Epithelial cell of prostate (primary cell): ENCODE measurements at regions not wholly inside any gene's neighbourhood (a gene's known extent, or its start where the extent isn't known, plus 50 kb on each side); places are given as distances from the start of the nearest gene placed in this dataset.
"Not testable (repeated sequence)": the region's sequence is repeated elsewhere in the genome, so short reads cannot be mapped to it uniquely, and the experiment has no call there.

Experiments
- DNase-seq: peaks from one replicate; pipeline ENCODE4 v3.0.0-alpha.2; 2011; ENCODE audit warnings: low read depth, low spot score
- H3K27ac ChIP-seq: fragments of 450-650 bp; 2 replicates; pipeline ENCODE4 v1.5.1; 2017; ENCODE audit warnings: mild to moderate bottlenecking

GRCh38 chr3:22795917-22796316, 407.2 kb upstream of the UBE2E2 start:
- no peak overlapping the region for H3K27ac ChIP-seq

GRCh38 chr3:22798461-22798860, 404.7 kb upstream of the UBE2E2 start:
- no peak for DNase-seq
- no peak overlapping the region for H3K27ac ChIP-seq

More at GRCh38 chr3:22795917-22796316, 407.2 kb upstream of the UBE2E2 start:
- DNase-seq: no peak

GRCh38 chr3:22819209-22819608, 383.9 kb upstream of the UBE2E2 start:
- DNase-seq: no peak

GRCh38 chr3:22835041-22835440, 368.1 kb upstream of the UBE2E2 start:
- DNase-seq: no peak

More at GRCh38 chr3:22819209-22819608, 383.9 kb upstream of the UBE2E2 start:
- no peak overlapping the region for H3K27ac ChIP-seq

GRCh38 chr3:22836131-22836530, 367.0 kb upstream of the UBE2E2 start:
- no peak overlapping the region for H3K27ac ChIP-seq
- DNase-seq: no peak

More at GRCh38 chr3:22835041-22835440, 368.1 kb upstream of the UBE2E2 start:
- H3K27ac ChIP-seq: no peak overlapping the region

GRCh38 chr3:22843854-22844253, 359.3 kb upstream of the UBE2E2 start:
- no peak overlapping the region for H3K27ac ChIP-seq
- DNase-seq: no peak

- DNase-seq: no peak
- no peak overlapping the region for H3K27ac ChIP-seq
Observed at GRCh38 chr3:22846566-22846965, 356.6 kb upstream of the UBE2E2 start.

GRCh38 chr3:22849583-22849982, 353.5 kb upstream of the UBE2E2 start:
- not testable (repeated sequence) for H3K27ac ChIP-seq, DNase-seq

GRCh38 chr3:22856811-22857210, 346.3 kb upstream of the UBE2E2 start:
- DNase-seq: no peak
- H3K27ac ChIP-seq: no peak overlapping the region

GRCh38 chr3:22858486-22858885, 344.6 kb upstream of the UBE2E2 start:
- no peak for DNase-seq
- H3K27ac ChIP-seq: no peak overlapping the region

GRCh38 chr3:22859618-22860017, 343.5 kb upstream of the UBE2E2 start:
- DNase-seq: no peak
- H3K27ac ChIP-seq: no peak overlapping the region

GRCh38 chr3:22861426-22861825, 341.7 kb upstream of the UBE2E2 start:
- no peak overlapping the region for H3K27ac ChIP-seq
- peak; percentile 20 for DNase-seq

- no peak for DNase-seq
- H3K27ac ChIP-seq: no peak overlapping the region
Observed at GRCh38 chr3:22862111-22862510, 341.0 kb upstream of the UBE2E2 start.

- H3K27ac ChIP-seq, DNase-seq: not testable (repeated sequence)
Observed at GRCh38 chr3:22882834-22883233, 320.3 kb upstream of the UBE2E2 start.

GRCh38 chr3:22885039-22885438, 318.1 kb upstream of the UBE2E2 start:
- H3K27ac ChIP-seq: no peak overlapping the region
- no peak for DNase-seq

- DNase-seq: no peak
- H3K27ac ChIP-seq: no peak overlapping the region
Observed at GRCh38 chr3:22885574-22886341, 317.4 kb upstream of the UBE2E2 start.

- DNase-seq: no peak
- H3K27ac ChIP-seq: no peak overlapping the region
Observed at GRCh38 chr3:22886439-22887068, 316.6 kb upstream of the UBE2E2 start.

GRCh38 chr3:22887664-22888291, 315.3 kb upstream of the UBE2E2 start:
- DNase-seq: peak; percentile 10
- no peak overlapping the region for H3K27ac ChIP-seq

- no peak overlapping the region for H3K27ac ChIP-seq
- no peak for DNase-seq
Observed at GRCh38 chr3:22893101-22893500, 310.0 kb upstream of the UBE2E2 start.

GRCh38 chr3:22893644-22894325, 309.3 kb upstream of the UBE2E2 start:
- DNase-seq: no peak

GRCh38 chr3:22894865-22895264, 308.3 kb upstream of the UBE2E2 start:
- DNase-seq: no peak

More at GRCh38 chr3:22893644-22894325, 309.3 kb upstream of the UBE2E2 start:
- H3K27ac ChIP-seq: no peak overlapping the region

More at GRCh38 chr3:22894865-22895264, 308.3 kb upstream of the UBE2E2 start:
- H3K27ac ChIP-seq: no peak overlapping the region
